Caco-2 (cell line): ENCODE measurements at regions not wholly inside any gene's neighbourhood (a gene's known extent, or its start where the extent isn't known, plus 50 kb on each side); places are given as distances from the start of the nearest gene placed in this dataset.

Experiments used
- BruUV-seq: library from RNA; stranded (reverse); fragments of 400-500 nt; replicated peaks from 2 replicates; lab custom pipeline; 2021; lab: Mats Ljungman, UMichigan
- CTCF ChIA-PET: fragments of 300-600 bp; sonication (Branson Sonifier 250); formaldehyde crosslinking; loops from one replicate; lab custom pipeline; 2022; ENCODE audit warnings: antibody characterized with exemption; lab: Charles Lee
- POLR2A ChIA-PET: fragments of 300-600 bp; sonication (Branson Sonifier 250); formaldehyde crosslinking; loops from one replicate; lab custom pipeline; 2022; ENCODE audit warnings: antibody characterized with exemption; lab: Charles Lee
- DNase-seq, 2 experiments: peaks; one replicate each; pipeline versions ENCODE4 v3.0.0 to v3.0.0-alpha.2; 2020 to 2022
- H3K27me3 ChIP-seq: replicated peaks from 2 replicates; pipeline ENCODE4 v1.6.0; 2011; ENCODE audit warnings: low read length; ENCODE audit not compliant: control insufficient read depth, insufficient read depth
- H3K36me3 ChIP-seq: 2 replicates; pipeline ENCODE4 v1.5.1; 2011; ENCODE audit warnings: low read length; ENCODE audit not compliant: control insufficient read depth, insufficient read depth
- H3K4me1 ChIP-seq: fragments of 250-450 bp; sonication (Bioruptor Pico); 2 replicates; pipeline ENCODE4 v1.5.1; 2020; ENCODE audit warnings: mild to moderate bottlenecking
- H3K4me3 ChIP-seq: 2 replicates; pipeline ENCODE4 v1.5.1; 2011; ENCODE audit warnings: low read depth, mild to moderate bottlenecking, control low read depth, low read length
- H3K9me3 ChIP-seq: fragments of 250-450 bp; sonication (Bioruptor Pico); 2 replicates; pipeline ENCODE4 v1.5.1; 2020; ENCODE audit warnings: mild to moderate bottlenecking, moderate library complexity
- H3K27ac Mint-ChIP-seq: one replicate; pipeline ENCODE4 v1.8.0; 2022; ENCODE audit warnings: mixed read lengths; ENCODE audit not compliant: unreplicated experiment
- H3K27me3 Mint-ChIP-seq: one replicate; pipeline ENCODE4 v1.8.0; 2022; ENCODE audit warnings: mixed read lengths; ENCODE audit not compliant: insufficient read depth, unreplicated experiment
- H3K36me3 Mint-ChIP-seq: one replicate; pipeline ENCODE4 v1.8.0; 2022; ENCODE audit warnings: mild to moderate bottlenecking, mixed read lengths; ENCODE audit not compliant: insufficient read depth, unreplicated experiment
- H3K4me1 Mint-ChIP-seq: one replicate; pipeline ENCODE4 v1.8.0; 2022; ENCODE audit warnings: low read depth, mixed read lengths; ENCODE audit not compliant: unreplicated experiment
- H3K4me3 Mint-ChIP-seq: one replicate; pipeline ENCODE4 v1.8.0; 2022; ENCODE audit warnings: mild to moderate bottlenecking, moderate library complexity, mixed read lengths; ENCODE audit not compliant: unreplicated experiment
- H3K9me3 Mint-ChIP-seq: one replicate; pipeline ENCODE4 v1.8.0; 2022; ENCODE audit warnings: mixed read lengths; ENCODE audit not compliant: unreplicated experiment
- intact Hi-C: fragments of 100-400 bp; cut with micrococcal nuclease; formaldehyde crosslinking; loops from one replicate; pipeline ENCODE4 v1.10.0; 2022; ENCODE audit not compliant: unreplicated experiment
- TF ChIP-seq, protein P1 (sequence below), 2 experiments: fragments of 200-600 bp in 1 of 2; IDR thresholded peaks; 1 replicate in 1 of 2; 2 replicates in 1 of 2; pipeline versions ENCODE4 v1.5.1 to v1.8.0; 2011 to 2022; ENCODE audit warnings: antibody characterized with exemption in 1 of 2, control low read depth in 1 of 2, inconsistent platforms in 1 of 2, low read depth in 1 of 2, low read length in 1 of 2, mild to moderate bottlenecking in 1 of 2, moderate library complexity in 1 of 2; ENCODE audit not compliant: insufficient read depth in 1 of 2, severe bottlenecking in 1 of 2, unreplicated experiment in 1 of 2

DNA sequence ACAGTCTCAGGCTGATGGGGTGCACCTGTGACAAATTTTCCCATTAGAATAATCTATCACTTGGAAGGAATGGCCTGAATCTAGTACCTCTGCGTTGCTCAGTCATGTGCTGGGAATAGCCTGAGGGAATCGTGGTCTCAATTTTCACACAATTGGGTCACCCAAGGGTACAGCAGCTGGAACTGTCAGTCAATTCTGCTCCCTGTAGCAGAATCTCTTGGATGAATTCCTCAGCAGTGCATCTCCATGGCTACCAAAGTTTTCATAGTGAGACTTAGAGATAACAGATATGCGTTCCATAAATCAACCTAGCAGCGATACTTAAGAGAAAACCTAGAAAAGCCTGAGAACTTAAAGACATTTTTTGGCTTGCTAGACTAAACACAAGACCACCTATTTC is 288.7 kb upstream of the CTSO start:
- Histone ChIP-seq H3K36me3 (no peaks in the 10 kb centered on the region), H3K9me3 (0 out of 2 replicates have a peak, but pooled peaks cover 3% of the 10 kb centered on the region), H3K4me3 (no peak overlapping the region), H3K27me3 (no peaks in the 10 kb centered on the region), H3K4me1 (no peaks in the 10 kb centered on the region)
- POLR2A ChIA-PET = no interaction called here
- no peaks in the 10 kb centered on the region for H3K36me3 Mint-ChIP-seq
- no peak overlapping the region for H3K27ac Mint-ChIP-seq
- no peak overlapping the region for H3K4me3 Mint-ChIP-seq
- TF ChIP-seq, protein P1, sequence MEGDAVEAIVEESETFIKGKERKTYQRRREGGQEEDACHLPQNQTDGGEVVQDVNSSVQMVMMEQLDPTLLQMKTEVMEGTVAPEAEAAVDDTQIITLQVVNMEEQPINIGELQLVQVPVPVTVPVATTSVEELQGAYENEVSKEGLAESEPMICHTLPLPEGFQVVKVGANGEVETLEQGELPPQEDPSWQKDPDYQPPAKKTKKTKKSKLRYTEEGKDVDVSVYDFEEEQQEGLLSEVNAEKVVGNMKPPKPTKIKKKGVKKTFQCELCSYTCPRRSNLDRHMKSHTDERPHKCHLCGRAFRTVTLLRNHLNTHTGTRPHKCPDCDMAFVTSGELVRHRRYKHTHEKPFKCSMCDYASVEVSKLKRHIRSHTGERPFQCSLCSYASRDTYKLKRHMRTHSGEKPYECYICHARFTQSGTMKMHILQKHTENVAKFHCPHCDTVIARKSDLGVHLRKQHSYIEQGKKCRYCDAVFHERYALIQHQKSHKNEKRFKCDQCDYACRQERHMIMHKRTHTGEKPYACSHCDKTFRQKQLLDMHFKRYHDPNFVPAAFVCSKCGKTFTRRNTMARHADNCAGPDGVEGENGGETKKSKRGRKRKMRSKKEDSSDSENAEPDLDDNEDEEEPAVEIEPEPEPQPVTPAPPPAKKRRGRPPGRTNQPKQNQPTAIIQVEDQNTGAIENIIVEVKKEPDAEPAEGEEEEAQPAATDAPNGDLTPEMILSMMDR (IDR thresholded peaks at IDR 0.05; ENCODE audit: insufficient read depth in 1 of 2, low read depth in 1 of 2, low read length in 1 of 2, severe bottlenecking in 1 of 2, unreplicated experiment in 1 of 2) = no peak
- CTCF ChIA-PET = no interaction called here
- no peak for DNase-seq
- no TSS peak for BruUV-seq
- H3K4me1 Mint-ChIP-seq = no peaks in the 10 kb centered on the region
- intact Hi-C loops = no loop called here
- no peaks in the 10 kb centered on the region for H3K27me3 Mint-ChIP-seq
- H3K9me3 Mint-ChIP-seq = no peaks in the 10 kb centered on the region

DNA sequence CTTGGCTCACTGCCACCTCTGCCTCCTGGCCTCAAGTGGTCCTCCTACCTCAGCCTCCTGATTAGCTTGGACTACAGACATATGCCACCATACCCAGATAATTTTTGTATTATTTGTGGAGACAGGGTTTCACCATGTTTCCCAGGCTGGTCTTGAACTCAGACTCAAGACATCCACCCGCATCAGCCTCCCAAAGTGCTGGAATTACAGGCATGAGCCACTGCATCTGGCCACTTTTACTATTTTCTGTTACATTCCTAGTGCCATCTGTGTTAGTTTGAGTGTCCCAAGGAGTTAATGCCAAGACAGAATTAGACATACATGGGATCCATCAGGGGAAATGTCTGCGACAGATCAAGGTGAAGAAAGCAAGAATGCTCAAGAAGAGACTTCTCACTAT is 288.2 kb upstream of the CTSO start:
- H3K9me3 ChIP-seq = 0 out of 2 replicates have a peak, but pooled peaks cover 3% of the 10 kb centered on the region
- ChIA-PET POLR2A (no interaction called here), CTCF (no interaction called here)
- DNase-seq = no peak
- H3K4me3 Mint-ChIP-seq = no peak overlapping the region
- no peaks in the 10 kb centered on the region for H3K9me3 Mint-ChIP-seq
- no peaks in the 10 kb centered on the region for H3K27me3 ChIP-seq
- H3K27ac Mint-ChIP-seq = no peak overlapping the region
- intact Hi-C loops = no loop called here
- BruUV-seq = no TSS peak
- no peaks in the 10 kb centered on the region for H3K27me3 Mint-ChIP-seq
- H3K36me3 ChIP-seq = no peaks in the 10 kb centered on the region
- H3K4me1 ChIP-seq = no peaks in the 10 kb centered on the region
- H3K36me3 Mint-ChIP-seq = no peaks in the 10 kb centered on the region
- no peaks in the 10 kb centered on the region for H3K4me1 Mint-ChIP-seq
- TF ChIP-seq, protein P1 (IDR thresholded peaks at IDR 0.05; ENCODE audit: insufficient read depth in 1 of 2, low read depth in 1 of 2, low read length in 1 of 2, severe bottlenecking in 1 of 2, unreplicated experiment in 1 of 2) = no peak
- H3K4me3 ChIP-seq = no peak overlapping the region

DNA sequence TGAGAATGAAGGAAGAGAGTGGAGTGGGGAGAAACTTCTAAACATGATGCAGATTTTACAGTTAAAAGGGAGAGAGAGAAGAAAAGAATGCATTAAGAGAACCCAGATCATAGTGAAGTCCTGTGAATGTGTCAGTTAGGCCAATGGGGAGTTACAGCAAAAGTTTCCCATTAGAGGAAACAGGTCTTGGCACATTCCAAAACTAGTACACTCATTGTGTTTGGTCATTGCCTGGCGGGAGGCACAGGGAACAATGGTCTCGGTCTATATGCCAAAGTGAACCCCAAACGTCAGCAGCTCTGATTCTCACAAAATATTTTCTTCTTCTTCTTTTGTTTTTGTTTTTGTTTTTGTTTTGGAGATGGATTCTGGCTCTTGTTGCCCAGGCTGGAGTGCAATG is 284.5 kb upstream of the CTSO start:
- no peaks in the 10 kb centered on the region for H3K9me3 Mint-ChIP-seq
- H3K27ac Mint-ChIP-seq = no peak overlapping the region
- no peak for DNase-seq
- H3K4me1 Mint-ChIP-seq = no peaks in the 10 kb centered on the region
- no peak overlapping the region for H3K4me3 Mint-ChIP-seq
- intact Hi-C loops = no loop called here
- TF ChIP-seq, protein P1 (IDR thresholded peaks at IDR 0.05; ENCODE audit: insufficient read depth in 1 of 2, low read depth in 1 of 2, low read length in 1 of 2, severe bottlenecking in 1 of 2, unreplicated experiment in 1 of 2) = no peak
- Histone ChIP-seq H3K4me3 (no peak overlapping the region), H3K27me3 (no peaks in the 10 kb centered on the region), H3K9me3 (no peaks in the 10 kb centered on the region), H3K4me1 (no peaks in the 10 kb centered on the region), H3K36me3 (no peaks in the 10 kb centered on the region)
- BruUV-seq = no TSS peak
- POLR2A ChIA-PET = no interaction called here
- CTCF ChIA-PET = no interaction called here
- H3K27me3 Mint-ChIP-seq = no peaks in the 10 kb centered on the region
- no peaks in the 10 kb centered on the region for H3K36me3 Mint-ChIP-seq
